MM.1S (cell line): ENCODE measurements at regions not wholly inside any gene's neighbourhood (a gene's known extent, or its start where the extent isn't known, plus 50 kb on each side); places are given as distances from the start of the nearest gene placed in this dataset.

ENCODE experiments used
- CTCF ChIP-seq: fragments of 300-600 bp; sonication (generic); IDR thresholded peaks from 2 replicates; pipeline ENCODE4 v1.5.1; 2016; ENCODE audit warnings: antibody characterized with exemption, low read length, mixed read lengths
- EZH2 ChIP-seq: fragments of 300-600 bp; sonication (generic); optimal IDR thresholded peaks from 2 replicates; pipeline ENCODE3; 2017; ENCODE audit warnings: low read depth, mild to moderate bottlenecking, antibody characterized with exemption, low read length, mixed read lengths

GRCh38 chr10:25743832-25744231 lies 190.2 kb upstream of the MYO3A start:
- TF ChIP-seq EZH2 (no peak), CTCF (no peak)
